ENCODE measurements at regions not wholly inside any gene's neighbourhood (a gene's known extent, or its start where the extent isn't known, plus 50 kb on each side); places are given as distances from the start of the nearest gene placed in this dataset.
"Not testable (repeated sequence)": the region's sequence is repeated elsewhere in the genome, so short reads cannot be mapped to it uniquely, and the experiment has no call there.

GRCh38 chr4:104283303-104283702 is 211.4 kb downstream of the CXXC4 start:
- no peak overlapping the region for H3K4me3 ChIP-seq (replicated peaks in 1 of 2; ENCODE audit: low read depth in 2 of 2, low read length in 2 of 2)
- TF ChIP-seq CTCF (IDR thresholded peaks at IDR 0.05; ENCODE audit: low read depth, low read length): no peak
- DNase-seq (ENCODE audit: low read depth in 2 of 2): no peak

GRCh38 chr4:104279744-104280143 is 214.9 kb downstream of the CXXC4 start:
- no peak for TF ChIP-seq CTCF (IDR thresholded peaks at IDR 0.05; ENCODE audit: low read depth, low read length)
- H3K4me3 ChIP-seq (replicated peaks in 1 of 2; ENCODE audit: low read depth in 2 of 2, low read length in 2 of 2): no peak overlapping the region
- no peak for DNase-seq (ENCODE audit: low read depth in 2 of 2)

GRCh38 chr4:104272966-104273365 is 221.7 kb downstream of the CXXC4 start:
- DNase-seq (ENCODE audit: low read depth in 2 of 2): no peak
- H3K4me3 ChIP-seq (replicated peaks in 1 of 2; ENCODE audit: low read depth in 2 of 2, low read length in 2 of 2): no peak overlapping the region
- no peak for TF ChIP-seq CTCF (IDR thresholded peaks at IDR 0.05; ENCODE audit: low read depth, low read length)

GRCh38 chr4:104269603-104270002 is 225.1 kb downstream of the CXXC4 start:
- not testable (repeated sequence) for H3K4me3 ChIP-seq (replicated peaks in 1 of 2; ENCODE audit: low read depth in 2 of 2, low read length in 2 of 2); DNase-seq (ENCODE audit: low read depth in 2 of 2)

- H3K4me3 ChIP-seq (replicated peaks in 1 of 2; ENCODE audit: low read depth in 2 of 2, low read length in 2 of 2): no peak overlapping the region
- no peak for DNase-seq (ENCODE audit: low read depth in 2 of 2)
- TF ChIP-seq CTCF (IDR thresholded peaks at IDR 0.05; ENCODE audit: low read depth, low read length): no peak
These were observed 231.6 kb downstream of the CXXC4 start for GRCh38 chr4:104263100-104263499.

GRCh38 chr4:104262678-104263077 is 232.0 kb downstream of the CXXC4 start:
- no peak for DNase-seq (ENCODE audit: low read depth in 2 of 2)
- H3K4me3 ChIP-seq (replicated peaks in 1 of 2; ENCODE audit: low read depth in 2 of 2, low read length in 2 of 2): no peak overlapping the region
- TF ChIP-seq CTCF (IDR thresholded peaks at IDR 0.05; ENCODE audit: low read depth, low read length): no peak

GRCh38 chr4:104248726-104249125 is 246.0 kb downstream of the CXXC4 start:
- H3K4me3 ChIP-seq (replicated peaks in 1 of 2; ENCODE audit: low read depth in 2 of 2, low read length in 2 of 2): no peak overlapping the region
- DNase-seq (ENCODE audit: low read depth in 2 of 2): no peak
- TF ChIP-seq CTCF (IDR thresholded peaks at IDR 0.05; ENCODE audit: low read depth, low read length): no peak

All from cardiac fibroblast (primary cell).